ENCODE measurements at regions not wholly inside any gene's neighbourhood (a gene's known extent, or its start where the extent isn't known, plus 50 kb on each side); places are given as distances from the start of the nearest gene placed in this dataset.

DNA sequence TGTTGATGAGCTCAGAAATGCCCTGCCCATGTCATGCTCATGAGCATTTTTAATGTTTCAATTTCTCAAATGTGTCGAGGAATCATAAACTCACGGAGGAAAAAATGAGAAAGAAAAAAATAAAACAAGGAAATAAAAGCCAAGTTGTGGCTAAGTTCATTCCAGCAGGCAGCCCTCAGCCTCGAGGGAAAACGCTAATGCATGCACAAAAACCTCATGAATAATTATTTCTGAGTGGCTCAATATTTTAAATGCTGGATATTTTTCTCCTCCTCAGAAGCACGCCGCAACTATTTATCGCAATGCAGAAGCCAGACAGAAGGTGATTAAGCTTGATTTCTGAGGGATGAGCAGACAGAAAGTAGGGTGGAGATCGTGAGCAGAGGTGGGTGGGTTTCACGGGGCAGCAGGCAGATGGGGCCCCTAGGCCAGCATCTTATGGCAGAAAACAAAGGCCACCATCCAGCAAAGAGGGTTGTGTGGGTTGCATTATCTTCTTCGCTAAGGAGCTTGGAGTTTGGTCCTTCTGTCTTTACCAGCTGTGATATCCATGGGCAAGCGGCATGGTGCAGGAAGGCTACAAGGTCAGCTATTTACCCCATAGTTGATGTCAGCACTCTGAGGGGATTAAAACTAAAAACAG lies 151.5 kb upstream of the LRFN2 start:
- no peak for DNase-seq (ENCODE audit: low spot score)
- in situ Hi-C loops (cut with HindIII; ENCODE audit: low sequenced_read_pairs), result no loop called here

DNA sequence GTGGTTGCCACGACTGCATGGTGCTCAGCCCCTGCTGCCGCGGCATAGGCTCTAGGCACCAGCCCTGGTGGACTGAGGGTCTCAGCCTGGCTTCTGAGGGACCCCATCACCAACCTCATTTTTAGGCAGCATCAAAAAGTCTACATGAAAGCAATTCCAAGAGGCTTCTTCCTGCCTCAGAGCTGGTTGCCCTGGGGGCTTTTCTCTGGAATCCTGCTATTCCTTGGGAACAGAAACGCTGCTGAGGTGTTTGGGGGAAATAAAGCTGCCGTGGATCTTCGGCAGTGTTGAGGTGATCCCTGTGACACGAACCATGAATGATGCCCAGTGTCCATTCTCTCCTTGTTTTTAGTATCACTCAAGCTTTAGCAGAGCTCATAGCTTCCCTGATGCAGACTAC lies 148.4 kb upstream of the LRFN2 start:
- DNase-seq (ENCODE audit: low spot score), result no peak
- in situ Hi-C loops (cut with HindIII; ENCODE audit: low sequenced_read_pairs), result no loop called here

GRCh38 chr6:40735121-40735520 lies 148.0 kb upstream of the LRFN2 start:
- DNase-seq (ENCODE audit: low spot score), result no peak
- in situ Hi-C loops (cut with HindIII; ENCODE audit: low sequenced_read_pairs), result no loop called here

DNA sequence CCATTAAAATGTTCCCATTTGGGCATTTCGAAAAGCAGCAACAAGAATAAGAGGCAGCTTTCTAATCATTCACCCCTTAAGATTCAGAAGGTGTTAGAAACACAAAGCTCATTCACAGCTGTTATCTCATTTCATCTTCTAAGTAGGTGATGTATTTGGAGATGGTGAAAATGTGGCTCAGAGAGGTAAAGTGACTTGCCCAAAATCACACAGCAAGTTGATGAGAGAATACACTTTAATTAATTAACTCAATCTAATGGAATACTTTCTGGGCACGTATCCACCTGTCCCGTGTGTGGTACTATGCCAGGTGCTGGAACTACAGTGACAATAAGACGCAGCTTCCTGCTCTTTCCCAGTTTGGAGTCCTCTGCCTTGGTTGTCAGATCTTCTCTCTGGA lies 147.4 kb upstream of the LRFN2 start:
- DNase-seq (ENCODE audit: low spot score), result no peak
- in situ Hi-C loops (cut with HindIII; ENCODE audit: low sequenced_read_pairs), result no loop called here

- in situ Hi-C loops (cut with HindIII; ENCODE audit: low sequenced_read_pairs), result no loop called here
- DNase-seq (ENCODE audit: low spot score), result no peak
Measured at GRCh38 chr6:40733770-40734396, 146.7 kb upstream of the LRFN2 start.

- DNase-seq (ENCODE audit: low spot score), result no peak
- in situ Hi-C loops (cut with HindIII; ENCODE audit: low sequenced_read_pairs), result no loop called here
Measured at GRCh38 chr6:40733290-40733689, 146.1 kb upstream of the LRFN2 start.

GRCh38 chr6:40732878-40733277 lies 145.7 kb upstream of the LRFN2 start:
- DNase-seq (ENCODE audit: low spot score), result no peak
- in situ Hi-C loops (cut with HindIII; ENCODE audit: low sequenced_read_pairs), result no loop called here

DNA sequence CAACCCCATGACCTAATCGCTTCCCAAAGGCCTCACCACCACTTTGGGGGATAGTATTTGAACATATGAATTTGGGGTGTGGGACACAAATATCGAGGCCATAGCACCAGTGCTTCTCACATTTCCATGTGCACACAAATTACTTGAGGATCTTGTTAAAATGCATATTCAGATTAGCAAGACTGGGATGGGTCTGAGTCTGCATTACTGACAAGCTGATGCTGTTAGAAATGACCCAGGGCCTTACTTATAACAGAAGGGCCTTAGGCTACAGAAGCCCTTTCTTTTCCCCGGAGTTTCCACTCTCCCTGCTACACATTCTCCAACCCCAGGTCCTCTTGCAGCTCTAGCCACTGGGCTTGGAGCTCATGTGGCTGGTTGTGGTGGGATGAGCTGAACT lies 141.5 kb upstream of the LRFN2 start:
- DNase-seq (ENCODE audit: low spot score), result no peak

DNA sequence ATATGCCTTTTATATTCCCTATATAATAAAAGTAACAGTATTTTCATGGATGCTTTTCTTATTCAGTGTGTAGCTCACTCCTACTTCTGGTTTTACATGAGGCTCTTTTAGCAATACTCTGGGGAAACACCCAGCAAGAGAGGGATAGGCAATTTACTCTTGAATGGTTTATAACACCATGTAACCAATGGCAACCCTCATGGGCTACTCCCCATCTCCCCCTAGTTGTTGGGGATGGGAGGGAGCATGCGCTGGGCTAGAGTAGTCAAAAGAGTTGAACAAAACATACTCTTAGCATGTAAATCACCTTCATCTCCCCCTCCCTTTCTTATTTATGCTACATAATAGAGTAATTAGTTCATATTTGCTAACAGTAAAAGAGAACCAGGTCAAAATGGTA lies 140.1 kb upstream of the LRFN2 start:
- DNase-seq (ENCODE audit: low spot score), result no peak
- in situ Hi-C loops (cut with HindIII; ENCODE audit: low sequenced_read_pairs), result no loop called here

More for the DNA sequence above, 141.5 kb upstream of the LRFN2 start:
- in situ Hi-C loops (cut with HindIII; ENCODE audit: low sequenced_read_pairs), result no loop called here

- in situ Hi-C loops (cut with HindIII; ENCODE audit: low sequenced_read_pairs), result no loop called here
- no peak for DNase-seq (ENCODE audit: low spot score)
Measured at GRCh38 chr6:40726853-40727252, 139.7 kb upstream of the LRFN2 start.

- DNase-seq (ENCODE audit: low spot score), result no peak
- in situ Hi-C loops (cut with HindIII; ENCODE audit: low sequenced_read_pairs), result no loop called here
Measured at GRCh38 chr6:40725390-40725789, 138.2 kb upstream of the LRFN2 start.

- no peak for DNase-seq (ENCODE audit: low spot score)
- in situ Hi-C loops (cut with HindIII; ENCODE audit: low sequenced_read_pairs), result no loop called here
Measured at GRCh38 chr6:40724886-40725285, 137.7 kb upstream of the LRFN2 start.

- peak; percentile 2 for DNase-seq (ENCODE audit: low spot score)
- in situ Hi-C loops (cut with HindIII; ENCODE audit: low sequenced_read_pairs), result no loop called here
Measured at GRCh38 chr6:40723967-40724366, 136.8 kb upstream of the LRFN2 start.

DNA sequence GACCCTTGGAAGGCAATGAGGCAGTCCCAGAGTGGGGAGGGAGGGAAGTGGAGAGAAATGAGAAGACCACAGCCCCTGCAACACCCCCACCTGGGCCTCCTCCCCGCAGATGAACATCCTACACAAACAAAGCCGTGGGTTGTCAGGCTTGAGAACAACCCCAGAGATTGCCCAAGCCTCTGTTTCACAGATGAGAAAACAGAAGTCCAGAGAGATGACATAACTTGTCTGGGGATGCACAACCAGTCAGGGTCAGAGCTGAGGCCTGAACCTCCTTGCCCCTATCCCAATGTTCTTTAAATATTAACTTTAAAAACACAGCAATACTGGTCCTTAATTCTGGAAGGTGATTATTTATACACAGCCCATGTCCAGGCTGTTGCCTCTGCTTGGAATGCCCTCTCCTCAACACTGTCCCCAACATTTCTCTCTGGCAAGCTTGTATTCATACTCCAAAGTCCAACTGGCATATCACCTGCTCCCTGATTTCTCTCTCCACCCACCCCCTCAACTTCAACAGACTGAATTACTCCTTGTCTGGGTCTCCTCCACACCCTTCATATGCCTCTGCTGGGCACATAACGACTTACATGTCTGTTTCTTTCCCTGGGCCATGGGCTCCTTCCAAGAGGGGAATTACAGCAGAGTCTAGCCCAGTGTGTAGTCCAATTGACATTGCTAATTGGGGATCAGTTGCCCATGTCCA lies 135.5 kb upstream of the LRFN2 start:
- no peak for DNase-seq (ENCODE audit: low spot score)
- in situ Hi-C loops (cut with HindIII; ENCODE audit: low sequenced_read_pairs), result no loop called here

GRCh38 chr6:40722091-40722490 lies 134.9 kb upstream of the LRFN2 start:
- DNase-seq (ENCODE audit: low spot score), result no peak
- in situ Hi-C loops (cut with HindIII; ENCODE audit: low sequenced_read_pairs), result no loop called here

DNA sequence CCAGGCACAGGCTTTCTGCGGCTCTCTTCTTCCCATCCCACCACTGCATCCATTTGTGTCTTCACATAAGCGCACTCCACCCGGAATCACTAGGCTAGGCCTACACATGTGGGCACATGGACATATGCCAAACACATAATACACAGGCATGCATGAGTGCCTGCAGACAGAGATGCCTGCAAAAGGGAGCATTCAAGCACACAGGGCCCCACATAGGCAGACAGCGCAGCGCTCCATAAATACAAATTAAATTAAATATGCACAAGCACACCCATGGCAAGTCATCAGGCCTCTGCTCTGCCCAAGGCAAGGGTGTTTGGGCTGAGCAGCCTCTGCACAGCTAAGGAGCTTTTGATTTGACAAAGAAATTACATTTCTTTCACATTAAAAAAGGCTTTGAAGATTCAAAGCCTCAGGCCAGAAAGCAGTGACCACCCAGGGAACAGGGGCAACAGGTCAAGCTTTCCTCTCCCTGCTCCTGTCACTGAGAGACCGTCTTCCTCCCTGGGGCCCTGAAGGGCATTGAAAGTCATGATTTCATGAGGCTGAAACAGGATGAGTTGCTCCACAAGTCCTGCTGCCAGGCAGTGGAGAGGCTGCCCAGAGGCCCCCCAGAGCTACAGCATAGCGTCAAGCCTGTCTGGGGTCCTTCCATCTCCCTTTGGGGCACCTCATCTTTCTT lies 134.2 kb upstream of the LRFN2 start:
- in situ Hi-C loops (cut with HindIII; ENCODE audit: low sequenced_read_pairs), result no loop called here
- DNase-seq (ENCODE audit: low spot score), result no peak

- no peak for DNase-seq (ENCODE audit: low spot score)
- in situ Hi-C loops (cut with HindIII; ENCODE audit: low sequenced_read_pairs), result no loop called here
Measured at GRCh38 chr6:40720375-40720748, 133.2 kb upstream of the LRFN2 start.

DNA sequence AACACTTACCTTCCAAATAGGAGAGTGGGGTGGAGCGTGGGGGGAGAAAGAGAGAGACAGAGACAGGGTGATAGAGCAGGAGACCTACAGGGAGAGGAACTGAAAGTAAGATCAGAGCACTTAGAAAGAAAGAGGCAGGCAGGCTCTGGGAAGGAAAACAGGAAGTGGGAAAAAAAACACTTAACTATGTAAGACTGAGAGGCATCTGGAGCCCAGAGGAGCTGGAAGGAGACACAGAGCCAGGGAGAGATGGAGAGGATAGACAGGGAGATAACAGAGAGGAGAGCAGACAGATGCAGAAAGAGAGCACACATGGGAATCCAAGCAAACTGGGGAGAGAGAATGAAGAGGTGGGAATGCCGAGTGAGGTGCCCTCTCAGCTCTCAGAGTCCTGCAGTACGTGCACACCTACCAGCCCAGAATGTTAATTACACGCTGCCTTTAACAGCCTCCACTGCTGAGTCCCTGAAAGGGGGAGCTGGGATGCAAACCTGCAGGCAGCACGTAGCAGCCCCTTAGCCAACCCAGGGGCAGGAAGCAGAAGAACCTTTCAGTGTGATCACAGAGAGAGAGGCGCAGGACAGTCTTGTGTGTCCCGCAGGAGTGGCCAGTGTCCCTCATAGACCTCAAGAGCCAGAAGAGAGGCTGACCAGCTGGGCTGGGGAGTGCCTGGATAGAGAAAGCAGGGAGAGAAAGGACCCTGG lies 132.7 kb upstream of the LRFN2 start:
- in situ Hi-C loops (cut with HindIII; ENCODE audit: low sequenced_read_pairs), result no loop called here
- DNase-seq (ENCODE audit: low spot score), result no peak

- no peak for DNase-seq (ENCODE audit: low spot score)
- in situ Hi-C loops (cut with HindIII; ENCODE audit: low sequenced_read_pairs), result no loop called here
Measured at GRCh38 chr6:40718401-40718800, 131.2 kb upstream of the LRFN2 start.

All from G401 (cell line).